Neural cell (in vitro differentiated cells): ENCODE measurements at regions not wholly inside any gene's neighbourhood (a gene's known extent, or its start where the extent isn't known, plus 50 kb on each side); places are given as distances from the start of the nearest gene placed in this dataset.

Experiments
- CTCF ChIP-seq: fragments of 450-650 bp; IDR thresholded peaks from 2 replicates; pipeline ENCODE4 v1.5.1; 2014; ENCODE audit warnings: antibody characterized with exemption, mild to moderate bottlenecking, moderate library complexity; ENCODE audit not compliant: poor library complexity, severe bottlenecking
- EZH2 ChIP-seq: fragments of 200-600, 300-800 bp; shearing (Covaris generic), sonication (generic); IDR thresholded peaks from 2 replicates; pipeline ENCODE4 v1.6.1; 2014; ENCODE audit warnings: antibody characterized with exemption, low read length, borderline replicate concordance, mild to moderate bottlenecking; ENCODE audit not compliant: insufficient read depth, poor library complexity, severe bottlenecking
- RAD21 ChIP-seq: fragments of 450-650 bp; conservative IDR thresholded peaks from 2 replicates; pipeline ENCODE4 v1.6.1; 2014; ENCODE audit warnings: antibody characterized with exemption, mild to moderate bottlenecking, moderate library complexity
- SMC3 ChIP-seq: fragments of 450-650 bp; conservative IDR thresholded peaks from 2 replicates; pipeline ENCODE4 v1.6.1; 2014; ENCODE audit warnings: antibody characterized with exemption, mild to moderate bottlenecking, moderate library complexity; ENCODE audit not compliant: poor library complexity

- TF ChIP-seq EZH2 (no peak), CTCF (no peak), SMC3 (no peak), RAD21 (no peak)
These were observed 79.7 kb upstream of the DOCK10 start for GRCh38 chr2:225122007-225122406.
